Sciatic nerve (tissue), 2 donors: ENCODE measurements at regions not wholly inside any gene's neighbourhood (a gene's known extent, or its start where the extent isn't known, plus 50 kb on each side); places are given as distances from the start of the nearest gene placed in this dataset.
"Not testable (repeated sequence)": the region's sequence is repeated elsewhere in the genome, so short reads cannot be mapped to it uniquely, and the experiment has no call there.

ENCODE experiments used
- ATAC-seq: fragments of 200-7000 bp; cut with Tn5 transposase; one replicate; pipeline ENCODE4 v1.9.1; 2020; ENCODE audit warnings: mild to moderate bottlenecking, moderate library complexity
- DNase-seq: peaks from one replicate; pipeline ENCODE4 v3.0.0-alpha.2; 2020; ENCODE audit warnings: low spot score
- intact Hi-C: fragments of 100-400 bp; cut with DNase I; formaldehyde crosslinking; loops from one replicate; pipeline ENCODE4 v1.14.2; 2022
- donor health status: DM: no; HTN: no; CAD: no.
- donor health status: DM: no; HTN: no; CAD: no.

GRCh38 chr2:167761465-167762136 lies 485.8 kb downstream of the STK39 start:
- ATAC-seq (no peak), DNase-seq (no peak)
- intact Hi-C loops, result no loop called here

- DNase-seq, result no peak
- intact Hi-C loops, result no loop called here
- no peak for ATAC-seq
Observed at GRCh38 chr2:167759531-167759930, 487.9 kb downstream of the STK39 start.

- ATAC-seq, result peak; percentile 23
- no peak for DNase-seq
- intact Hi-C loops, result no loop called here
Observed at GRCh38 chr2:167758292-167758691, 489.1 kb downstream of the STK39 start.

- ATAC-seq (no peak), DNase-seq (no peak)
- intact Hi-C loops, result no loop called here
Observed at GRCh38 chr2:167756446-167756845, 490.9 kb downstream of the STK39 start.

GRCh38 chr2:167753142-167753541 lies 494.3 kb downstream of the STK39 start:
- no peak for ATAC-seq
- intact Hi-C loops, result no loop called here
- no peak for DNase-seq

GRCh38 chr2:167752734-167753133 lies 494.7 kb downstream of the STK39 start:
- DNase-seq (no peak), ATAC-seq (no peak)
- intact Hi-C loops, result no loop called here

GRCh38 chr2:167750675-167751074 lies 496.7 kb downstream of the STK39 start:
- intact Hi-C loops, result no loop called here
- DNase-seq, result no peak
- ATAC-seq, result no peak

GRCh38 chr2:167749660-167750059 lies 497.7 kb downstream of the STK39 start:
- no peak for DNase-seq
- ATAC-seq, result no peak
- intact Hi-C loops, result no loop called here

- intact Hi-C loops, result no loop called here
- no peak for ATAC-seq
- DNase-seq, result no peak
Observed at GRCh38 chr2:167749016-167749415, 498.4 kb downstream of the STK39 start.

GRCh38 chr2:167748536-167748935 lies 498.9 kb downstream of the STK39 start:
- intact Hi-C loops, result no loop called here
- ATAC-seq, result no peak
- DNase-seq, result no peak

GRCh38 chr2:167745667-167746066 lies 501.7 kb downstream of the STK39 start:
- DNase-seq (no peak), ATAC-seq (no peak)
- intact Hi-C loops, result no loop called here

GRCh38 chr2:167739921-167740320 lies 507.5 kb downstream of the STK39 start:
- not testable (repeated sequence) for DNase-seq, ATAC-seq

GRCh38 chr2:167733747-167734146 lies 513.6 kb downstream of the STK39 start:
- DNase-seq (no peak), ATAC-seq (peak; percentile 26)
- intact Hi-C loops, result no loop called here

More at GRCh38 chr2:167739921-167740320, 507.5 kb downstream of the STK39 start:
- intact Hi-C loops, result not testable (repeated sequence)

- no peak for DNase-seq
Observed at GRCh38 chr2:167732326-167732725, 515.1 kb downstream of the STK39 start.

GRCh38 chr2:167729911-167730310 lies 517.5 kb downstream of the STK39 start:
- DNase-seq, result no peak
- intact Hi-C loops, result no loop called here
- no peak for ATAC-seq

More at GRCh38 chr2:167732326-167732725, 515.1 kb downstream of the STK39 start:
- intact Hi-C loops, result no loop called here
- ATAC-seq, result no peak

GRCh38 chr2:167726788-167727187 lies 520.6 kb downstream of the STK39 start:
- no peak for DNase-seq
- intact Hi-C loops, result no loop called here
- ATAC-seq, result no peak

GRCh38 chr2:167721593-167721992 lies 525.8 kb downstream of the STK39 start:
- no peak for ATAC-seq
- no peak for DNase-seq
- intact Hi-C loops, result no loop called here

GRCh38 chr2:167719410-167719809 lies 528.0 kb downstream of the STK39 start:
- ATAC-seq, result no peak
- intact Hi-C loops, result no loop called here
- no peak for DNase-seq

- ATAC-seq (no peak), DNase-seq (no peak)
- intact Hi-C loops, result no loop called here
Observed at GRCh38 chr2:167718560-167718959, 528.8 kb downstream of the STK39 start.

- ATAC-seq, result no peak
- intact Hi-C loops, result no loop called here
Observed at GRCh38 chr2:167715932-167716331, 531.5 kb downstream of the STK39 start.

GRCh38 chr2:167715498-167715897 lies 531.9 kb downstream of the STK39 start:
- ATAC-seq, intact Hi-C loops, DNase-seq: not testable (repeated sequence)

More at GRCh38 chr2:167715932-167716331, 531.5 kb downstream of the STK39 start:
- no peak for DNase-seq
